Posterior vena cava (tissue), 2 donors: ENCODE measurements at regions not wholly inside any gene's neighbourhood (a gene's known extent, or its start where the extent isn't known, plus 50 kb on each side); places are given as distances from the start of the nearest gene placed in this dataset.

ENCODE experiments used
- DNase-seq: peaks from one replicate; pipeline ENCODE4 v3.0.0-alpha.2; 2020; ENCODE audit warnings: low spot score
- intact Hi-C, 2 donors: fragments of 100-400 bp; cut with DNase I; formaldehyde crosslinking; loops; one replicate each; pipeline versions ENCODE4 v1.14.1 to v1.14.2; 2022 to 2023
- donor health status: DM: yes; HTN: yes; CAD: no.
- donor health status: DM: yes; HTN: yes; CAD: no.

GRCh38 chr5:133688391-133688790, 76.0 kb upstream of the FSTL4 start:
- no peak for DNase-seq
- intact Hi-C loops = no loop called here

GRCh38 chr5:133687212-133688061, 75.1 kb upstream of the FSTL4 start:
- no peak for DNase-seq
- intact Hi-C loops = no loop called here

GRCh38 chr5:133686566-133686965, 74.2 kb upstream of the FSTL4 start:
- no peak for DNase-seq
- intact Hi-C loops = no loop called here

GRCh38 chr5:133685402-133686018, 73.2 kb upstream of the FSTL4 start:
- DNase-seq = no peak
- intact Hi-C loops = no loop called here

- intact Hi-C loops = no loop called here
- DNase-seq = no peak
These were observed 71.6 kb upstream of the FSTL4 start for GRCh38 chr5:133683646-133684596.

- no peak for DNase-seq
- intact Hi-C loops = no loop called here
These were observed 70.1 kb upstream of the FSTL4 start for GRCh38 chr5:133682451-133682850.

- DNase-seq = no peak
- intact Hi-C loops = no loop called here
These were observed 69.6 kb upstream of the FSTL4 start for GRCh38 chr5:133681896-133682295.

- intact Hi-C loops = no loop called here
- no peak for DNase-seq
These were observed 68.7 kb upstream of the FSTL4 start for GRCh38 chr5:133680830-133681565.

- intact Hi-C loops = no loop called here
- no peak for DNase-seq
These were observed 67.2 kb upstream of the FSTL4 start for GRCh38 chr5:133679534-133679933.

- intact Hi-C loops = no loop called here
- no peak for DNase-seq
These were observed 63.2 kb upstream of the FSTL4 start for GRCh38 chr5:133675376-133676154.

GRCh38 chr5:133670336-133670735, 58.0 kb upstream of the FSTL4 start:
- no peak for DNase-seq
- intact Hi-C loops = no loop called here

- intact Hi-C loops = no loop called here
- DNase-seq = no peak
These were observed 57.1 kb upstream of the FSTL4 start for GRCh38 chr5:133669472-133669871.

GRCh38 chr5:133668458-133668857, 56.1 kb upstream of the FSTL4 start:
- no peak for DNase-seq
- intact Hi-C loops = loop anchor here in 1 of 2 donors (1.0 kb wide), 1 partner anchor 13 kb away; no protein-coding TSS in a partner anchor

GRCh38 chr5:133667217-133667616, 54.9 kb upstream of the FSTL4 start:
- no peak for DNase-seq
- intact Hi-C loops = no loop called here

GRCh38 chr5:133665571-133665970, 53.2 kb upstream of the FSTL4 start:
- intact Hi-C loops = no loop called here
- DNase-seq = no peak

- DNase-seq = no peak
These were observed 52.1 kb upstream of the FSTL4 start for GRCh38 chr5:133664422-133664821.

GRCh38 chr5:133663397-133664054, 51.2 kb upstream of the FSTL4 start:
- DNase-seq = no peak
- intact Hi-C loops = no loop called here

More at GRCh38 chr5:133664422-133664821, 52.1 kb upstream of the FSTL4 start:
- intact Hi-C loops = no loop called here

GRCh38 chr5:133662578-133662977, 50.2 kb upstream of the FSTL4 start:
- intact Hi-C loops = no loop called here
- DNase-seq = no peak
